DOHH2 (cell line): ENCODE measurements at regions not wholly inside any gene's neighbourhood (a gene's known extent, or its start where the extent isn't known, plus 50 kb on each side); places are given as distances from the start of the nearest gene placed in this dataset.
A peak's percentile ranks its signal among the peaks of the same experiment; 100 is the strongest.

ENCODE experiments used
- EZH2phosphoT487 ChIP-seq: fragments of 200-600 bp; sonication (generic); IDR thresholded peaks from 2 replicates; pipeline ENCODE4 v1.6.1; 2017; ENCODE audit warnings: borderline replicate concordance, mild to moderate bottlenecking, antibody characterized with exemption, low read length, moderate library complexity, mixed read lengths
- TF ChIP-seq, protein P1 (sequence below): fragments of 200-600 bp; sonication (generic); IDR thresholded peaks from one replicate; pipeline ENCODE4 v1.5.1; 2014; ENCODE audit warnings: antibody characterized with exemption, mild to moderate bottlenecking, low read depth, low read length; ENCODE audit not compliant: poor library complexity, severe bottlenecking

DNA sequence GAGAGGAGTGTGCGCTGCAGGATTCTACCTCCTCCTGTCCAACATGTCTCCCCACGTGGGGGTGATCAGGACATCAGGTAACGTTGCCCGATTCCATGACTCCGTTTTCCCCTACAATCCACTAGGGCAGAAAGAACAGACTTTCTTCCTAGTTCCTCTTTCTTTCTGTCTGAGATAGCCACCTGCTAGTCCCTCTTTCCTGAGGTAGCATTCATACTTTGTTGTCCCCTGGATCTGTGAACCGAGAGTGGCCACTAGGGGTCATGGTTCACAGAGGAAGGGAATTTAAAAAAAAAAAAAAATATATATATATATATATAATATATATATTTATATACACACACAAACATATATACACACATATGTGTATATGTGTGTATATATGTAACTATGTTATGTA is 210.0 kb upstream of the ZNF521 start:
- TF ChIP-seq, protein P1, sequence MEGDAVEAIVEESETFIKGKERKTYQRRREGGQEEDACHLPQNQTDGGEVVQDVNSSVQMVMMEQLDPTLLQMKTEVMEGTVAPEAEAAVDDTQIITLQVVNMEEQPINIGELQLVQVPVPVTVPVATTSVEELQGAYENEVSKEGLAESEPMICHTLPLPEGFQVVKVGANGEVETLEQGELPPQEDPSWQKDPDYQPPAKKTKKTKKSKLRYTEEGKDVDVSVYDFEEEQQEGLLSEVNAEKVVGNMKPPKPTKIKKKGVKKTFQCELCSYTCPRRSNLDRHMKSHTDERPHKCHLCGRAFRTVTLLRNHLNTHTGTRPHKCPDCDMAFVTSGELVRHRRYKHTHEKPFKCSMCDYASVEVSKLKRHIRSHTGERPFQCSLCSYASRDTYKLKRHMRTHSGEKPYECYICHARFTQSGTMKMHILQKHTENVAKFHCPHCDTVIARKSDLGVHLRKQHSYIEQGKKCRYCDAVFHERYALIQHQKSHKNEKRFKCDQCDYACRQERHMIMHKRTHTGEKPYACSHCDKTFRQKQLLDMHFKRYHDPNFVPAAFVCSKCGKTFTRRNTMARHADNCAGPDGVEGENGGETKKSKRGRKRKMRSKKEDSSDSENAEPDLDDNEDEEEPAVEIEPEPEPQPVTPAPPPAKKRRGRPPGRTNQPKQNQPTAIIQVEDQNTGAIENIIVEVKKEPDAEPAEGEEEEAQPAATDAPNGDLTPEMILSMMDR, result peak; percentile 38
- TF ChIP-seq EZH2phosphoT487, result no peak
